COLO668 (cell line): ENCODE measurements at regions not wholly inside any gene's neighbourhood (a gene's known extent, or its start where the extent isn't known, plus 50 kb on each side); places are given as distances from the start of the nearest gene placed in this dataset.
"Not testable (repeated sequence)": the region's sequence is repeated elsewhere in the genome, so short reads cannot be mapped to it uniquely, and the experiment has no call there.

Experiments
- DNase-seq: peaks from one replicate; lab custom pipeline; 2025; ENCODE audit not compliant: unreplicated experiment; lab: John Stamatoyannopoulos, UW

- no peak for DNase-seq
Observed at GRCh38 chr6:152811785-152812184, 61.2 kb downstream of the VIP start.

DNA sequence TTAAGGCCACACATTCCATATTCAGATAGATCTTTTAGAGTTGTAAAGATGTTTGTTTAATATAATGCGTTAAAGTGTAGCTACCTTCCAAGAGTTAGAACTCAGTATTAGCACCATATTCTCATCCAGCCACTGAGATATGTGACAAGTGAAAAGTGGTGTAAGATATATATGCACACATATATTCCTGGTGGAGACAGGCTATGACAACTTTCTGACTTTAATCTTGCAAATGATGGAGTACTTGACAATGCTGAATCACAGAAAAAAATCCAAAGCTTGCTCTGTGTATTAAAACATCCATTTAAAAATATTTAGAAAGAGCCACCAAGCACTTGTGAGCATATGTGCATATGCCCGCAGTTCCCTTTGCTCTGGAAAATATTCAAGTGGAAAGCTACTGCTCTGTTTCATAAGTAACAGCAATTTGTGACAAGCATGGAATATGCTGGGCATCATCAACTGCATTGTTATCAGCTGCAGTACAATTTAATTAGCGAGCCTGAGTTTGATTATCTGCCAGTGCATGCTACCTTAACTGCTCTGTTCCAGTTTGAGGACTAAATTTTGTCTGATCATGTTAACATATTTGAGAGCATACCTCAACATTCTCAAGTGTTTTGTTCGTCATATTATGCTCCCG is 64.8 kb downstream of the VIP start:
- DNase-seq = no peak

DNA sequence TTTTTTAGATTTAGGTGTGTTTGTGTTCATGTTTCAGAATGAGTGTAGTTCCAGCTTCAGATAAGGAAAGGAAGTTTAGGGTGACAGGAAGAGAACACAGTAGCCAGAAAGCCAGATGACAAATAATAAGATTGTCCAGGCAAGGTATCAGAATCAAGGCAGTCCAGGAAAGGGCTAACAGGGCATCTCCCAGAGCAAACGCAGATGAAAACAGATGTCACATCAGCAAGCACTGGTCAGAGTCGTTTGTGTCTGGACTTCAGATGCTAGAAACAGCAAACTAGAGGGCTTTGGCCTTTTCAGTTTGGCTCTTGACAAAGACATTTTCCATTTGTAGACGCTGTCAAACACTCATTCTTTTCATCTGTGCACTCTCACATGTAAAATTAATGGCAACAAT is 65.5 kb downstream of the VIP start:
- DNase-seq = no peak

DNA sequence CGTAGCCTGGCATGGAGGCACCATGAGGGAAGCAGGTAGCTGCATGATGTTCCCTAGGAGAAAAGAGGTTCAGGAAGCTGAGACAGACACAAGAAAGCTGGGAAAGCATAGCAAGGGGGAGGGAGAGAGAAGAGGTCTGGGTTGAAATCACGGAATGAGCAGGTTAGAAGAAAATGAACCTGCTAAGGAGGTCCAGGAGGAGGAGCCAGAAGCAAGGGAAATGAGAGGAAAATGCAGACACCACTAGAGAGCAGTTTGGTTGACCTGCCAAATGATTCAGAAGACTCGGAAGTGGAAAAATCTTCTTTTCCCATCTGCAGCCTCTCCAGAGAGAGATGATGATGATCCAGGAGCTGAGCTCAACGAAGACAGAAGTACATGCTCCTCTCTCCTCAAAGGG is 70.9 kb downstream of the VIP start:
- DNase-seq = no peak

- no peak for DNase-seq
Observed at GRCh38 chr6:152824666-152825065, 74.1 kb downstream of the VIP start.

DNA sequence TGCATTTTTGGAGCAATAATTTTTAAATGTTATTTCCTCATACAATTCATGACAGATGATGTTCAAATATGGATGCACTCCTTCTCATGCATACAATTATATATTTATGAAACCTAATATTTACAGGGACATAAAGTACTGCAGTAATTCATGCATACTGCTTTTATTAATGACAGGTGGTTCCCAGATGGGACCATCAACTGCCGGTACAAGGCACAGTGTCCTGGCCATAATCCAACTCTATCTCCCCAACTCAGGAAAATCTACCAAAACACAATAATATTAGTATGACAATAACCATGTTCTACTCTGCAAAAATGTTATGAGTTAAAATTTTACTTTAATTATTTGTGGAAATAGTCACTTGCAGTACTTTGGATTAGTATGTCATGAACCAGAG is 77.8 kb downstream of the VIP start:
- DNase-seq = no peak

DNA sequence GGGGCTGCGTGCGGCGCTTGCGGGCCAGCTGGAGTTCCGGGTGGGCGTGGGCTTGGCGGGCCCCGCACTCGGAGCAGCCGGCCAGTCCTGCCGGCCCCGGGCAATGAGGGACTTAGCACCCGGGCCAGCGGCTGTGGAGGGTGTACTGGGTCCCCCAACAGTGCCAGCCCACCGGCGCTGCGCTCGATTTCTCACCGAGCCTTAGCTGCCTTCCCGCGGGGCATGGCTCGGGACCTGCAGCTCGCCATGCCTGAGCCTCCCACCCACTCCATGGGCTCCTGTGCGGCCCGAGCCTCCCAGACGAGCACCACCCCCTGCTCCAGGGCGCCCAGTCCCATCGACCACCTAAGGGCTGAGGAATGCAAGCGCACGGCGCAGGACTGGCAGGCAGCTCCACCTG is 83.8 kb downstream of the VIP start:
- not testable (repeated sequence) for DNase-seq

DNA sequence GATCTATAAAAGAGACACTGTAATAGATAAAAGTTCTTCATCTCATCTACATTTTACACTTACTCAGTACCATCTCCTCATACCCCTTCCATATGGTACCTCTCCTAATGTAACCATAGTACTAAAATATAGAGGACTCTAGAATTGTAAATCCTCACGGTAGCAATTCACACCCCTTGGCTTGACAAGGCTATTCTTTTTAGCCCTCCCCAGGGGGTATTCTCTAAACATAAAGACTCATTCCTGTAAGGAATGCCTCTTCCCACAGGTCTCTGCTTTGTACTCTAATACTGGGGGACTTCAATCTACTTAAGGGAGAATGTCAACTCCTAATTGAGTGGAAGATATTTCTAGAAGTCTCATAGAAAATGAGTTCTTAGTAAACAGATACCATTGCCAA is 85.9 kb downstream of the VIP start:
- DNase-seq = no peak

- DNase-seq = no peak
Observed at GRCh38 chr6:152845421-152845820, 94.8 kb downstream of the VIP start.

DNA sequence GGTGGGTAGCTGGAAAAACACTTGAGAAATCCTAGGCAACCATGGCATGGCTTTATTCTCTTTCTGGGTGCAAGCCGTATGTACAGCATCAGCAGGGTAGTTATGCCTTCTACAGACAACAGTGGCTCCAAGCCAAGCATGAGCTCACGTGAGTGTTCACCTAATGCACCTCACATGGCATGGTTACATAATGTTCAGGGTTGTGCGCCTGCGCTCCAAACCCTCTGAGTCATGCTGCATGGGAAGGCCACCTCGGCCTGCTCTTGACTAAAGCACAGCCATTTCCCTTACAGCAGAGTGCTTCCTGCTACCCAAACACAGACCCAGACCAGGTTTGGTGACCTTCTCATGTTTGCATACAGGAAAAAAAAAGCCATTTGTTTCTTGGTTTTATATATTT is 96.2 kb downstream of the VIP start:
- DNase-seq = peak; percentile 4

DNA sequence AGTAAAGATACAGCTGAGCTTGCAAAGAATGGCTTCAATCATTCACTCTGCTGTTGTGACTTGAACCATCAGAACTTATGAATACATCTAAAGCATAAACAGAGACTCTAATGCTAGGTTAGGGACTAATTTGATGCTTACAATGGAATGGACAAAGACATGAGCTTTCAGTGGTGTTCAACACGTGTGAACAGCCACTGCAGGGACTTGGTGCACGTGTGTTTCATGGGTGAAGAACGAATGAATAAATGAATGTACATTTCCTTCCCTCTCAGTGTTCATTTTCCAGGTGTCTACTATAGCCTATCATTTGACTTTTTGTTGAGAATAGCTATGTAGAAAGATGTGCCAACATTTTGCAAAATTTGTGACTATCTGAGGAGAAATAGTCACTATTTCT is 98.3 kb downstream of the VIP start:
- DNase-seq = no peak

DNA sequence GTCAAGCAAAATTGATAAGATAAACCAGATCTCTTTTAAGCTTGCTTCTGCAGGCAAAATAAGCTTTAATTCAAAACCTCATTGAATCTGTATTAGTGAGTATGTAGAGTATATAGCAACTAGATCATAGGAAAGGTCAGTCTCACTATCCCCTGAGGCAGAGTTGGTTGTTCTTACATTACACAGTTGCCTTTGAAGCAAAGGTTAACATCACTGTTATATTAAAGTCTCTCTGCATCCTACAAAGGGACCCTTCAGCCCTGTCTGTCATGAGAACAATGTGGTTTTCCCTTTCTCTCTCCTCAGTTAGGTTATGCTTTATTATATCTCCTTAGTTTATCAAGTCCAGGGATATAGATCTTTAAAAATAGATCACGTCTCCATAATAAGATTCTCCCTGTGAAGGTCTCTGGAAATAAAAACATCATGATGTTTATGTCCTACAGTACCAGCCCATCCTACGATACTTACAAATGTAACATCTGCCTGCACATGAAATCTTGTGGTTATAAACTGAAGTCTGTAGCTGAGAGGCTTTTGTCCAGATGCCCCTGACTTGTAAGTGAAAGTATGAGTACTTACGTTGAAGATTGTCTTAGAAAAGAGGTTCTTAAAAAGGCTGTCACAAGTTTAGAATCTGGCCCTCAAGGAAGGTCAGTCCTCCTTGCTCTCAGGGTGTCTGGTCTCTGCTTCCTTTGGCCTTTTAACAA is 103.6 kb downstream of the VIP start:
- DNase-seq = no peak

DNA sequence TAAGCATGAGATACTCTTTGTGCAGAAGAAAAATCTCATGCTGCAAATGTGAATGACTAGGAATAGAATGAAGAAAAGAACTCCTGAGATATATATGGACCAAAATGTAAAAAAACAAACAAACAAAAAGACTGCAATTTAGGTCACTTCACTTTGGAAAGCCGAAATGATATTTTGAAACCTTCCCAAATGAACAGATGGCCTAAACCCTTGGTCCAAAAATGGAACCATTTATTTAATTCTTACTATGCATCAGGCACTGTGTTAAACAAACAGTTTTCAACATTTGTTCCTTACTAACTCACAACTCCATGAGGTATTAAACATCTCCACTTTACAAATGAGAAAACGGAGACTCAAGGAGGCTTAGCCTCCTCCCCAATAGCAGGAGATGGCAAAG is 107.5 kb downstream of the VIP start:
- no peak for DNase-seq

- DNase-seq = no peak
Observed at GRCh38 chr6:152859225-152859624, 108.6 kb downstream of the VIP start.

DNA sequence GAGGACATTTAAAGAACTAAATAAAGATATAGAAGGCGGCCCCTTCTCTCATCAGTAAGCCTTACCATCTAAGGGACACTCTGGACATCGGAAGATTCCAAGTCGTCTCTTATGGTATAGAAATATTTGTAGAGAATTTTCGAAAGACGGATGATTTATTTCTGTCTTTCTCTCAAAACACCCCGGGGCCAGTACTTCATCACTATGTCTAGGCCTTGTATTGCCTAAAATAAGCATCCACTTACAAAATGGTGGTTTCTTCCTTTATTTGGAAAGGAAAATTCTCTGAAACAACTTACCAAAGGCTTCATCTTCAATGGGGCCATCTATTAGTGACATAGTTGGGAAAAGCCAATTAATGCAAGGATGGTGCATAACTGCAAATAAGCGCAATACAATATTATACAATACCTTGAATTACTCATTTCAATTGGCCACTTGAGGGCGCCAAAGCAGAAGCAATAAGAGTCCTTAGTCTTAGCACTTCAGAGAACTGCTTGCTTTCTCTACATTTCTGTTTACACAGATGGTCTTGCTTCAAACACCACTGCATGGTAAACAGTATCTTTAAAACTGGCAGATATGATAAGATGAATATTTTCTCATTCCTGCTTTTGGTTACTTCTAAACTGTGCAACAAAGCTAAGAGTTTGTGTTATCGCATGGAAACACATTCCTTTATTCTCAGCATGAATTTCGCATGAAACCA is 113.2 kb downstream of the VIP start:
- peak; percentile 72 for DNase-seq

- DNase-seq = no peak
Observed at GRCh38 chr6:152874267-152874666, 108.6 kb downstream of the FBXO5 start.

DNA sequence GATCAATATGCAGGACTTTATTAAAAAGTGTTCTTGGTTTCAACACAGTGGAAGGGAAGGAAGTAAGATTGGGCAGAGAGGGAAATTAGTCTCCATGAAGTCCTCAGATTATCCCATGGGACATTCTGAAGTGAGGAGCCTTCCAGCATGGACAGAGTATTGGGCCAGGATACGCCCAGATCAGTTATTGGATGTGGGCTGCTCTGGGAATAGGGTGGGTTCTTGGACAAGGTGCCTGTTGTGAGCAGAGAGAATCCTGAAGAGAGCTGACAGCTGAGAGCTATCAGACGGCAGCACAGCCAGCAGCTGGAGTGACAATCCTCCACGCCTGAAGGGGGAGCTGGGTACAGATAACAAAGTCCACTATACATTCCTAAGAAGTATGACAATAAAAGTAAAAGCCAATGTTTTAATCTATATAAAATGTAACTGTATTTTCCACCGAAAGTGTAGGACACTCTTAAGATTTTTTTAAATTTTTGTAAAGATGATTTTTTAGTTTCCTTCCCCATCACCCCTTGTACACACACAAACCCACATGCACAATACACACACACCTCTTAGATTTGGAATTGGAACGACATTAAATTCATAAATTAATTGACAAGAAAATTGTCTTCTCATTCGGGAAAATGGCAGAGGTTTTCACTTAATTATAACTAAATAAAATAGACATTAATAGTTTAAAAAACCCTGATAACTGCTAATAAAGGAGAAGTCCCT is 107.8 kb downstream of the FBXO5 start:
- no peak for DNase-seq

DNA sequence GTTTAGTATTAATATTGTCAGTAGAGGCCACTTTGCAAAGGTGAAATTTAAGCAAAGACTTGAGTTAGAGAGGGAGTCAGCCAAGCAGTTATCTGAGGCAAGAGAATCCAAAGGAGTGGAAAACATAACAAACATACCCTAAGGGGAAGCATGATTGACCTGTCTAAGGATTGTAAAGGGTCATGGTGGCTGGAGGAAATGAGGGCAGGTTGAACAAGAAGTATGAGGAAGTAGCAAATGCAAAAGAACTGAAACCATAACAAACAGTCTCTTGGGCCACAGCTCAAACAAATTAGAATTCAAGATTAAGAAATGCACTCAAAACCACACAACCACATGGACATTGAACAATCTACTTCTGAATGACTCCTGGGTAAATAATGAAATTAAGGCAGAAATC is 103.2 kb downstream of the FBXO5 start:
- DNase-seq = no peak

DNA sequence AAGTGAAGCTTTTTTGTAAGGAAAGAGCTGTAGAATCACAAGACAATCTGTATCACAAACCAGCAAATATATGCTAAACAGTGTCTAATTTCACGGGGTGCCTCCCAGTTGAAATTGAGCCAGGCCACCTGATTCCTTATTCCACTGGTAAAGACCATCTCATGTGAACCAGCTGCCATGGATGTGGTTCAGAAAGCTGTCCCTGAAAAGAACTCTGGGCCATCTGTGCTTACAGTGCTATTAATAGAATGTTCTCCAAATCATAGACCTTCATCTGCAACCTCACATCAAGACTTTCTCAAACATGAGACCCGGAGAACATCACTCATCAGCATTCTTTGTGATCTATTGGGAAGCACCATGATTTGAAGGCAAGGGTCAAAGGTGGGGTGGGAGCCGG is 89.7 kb downstream of the FBXO5 start:
- no peak for DNase-seq

DNA sequence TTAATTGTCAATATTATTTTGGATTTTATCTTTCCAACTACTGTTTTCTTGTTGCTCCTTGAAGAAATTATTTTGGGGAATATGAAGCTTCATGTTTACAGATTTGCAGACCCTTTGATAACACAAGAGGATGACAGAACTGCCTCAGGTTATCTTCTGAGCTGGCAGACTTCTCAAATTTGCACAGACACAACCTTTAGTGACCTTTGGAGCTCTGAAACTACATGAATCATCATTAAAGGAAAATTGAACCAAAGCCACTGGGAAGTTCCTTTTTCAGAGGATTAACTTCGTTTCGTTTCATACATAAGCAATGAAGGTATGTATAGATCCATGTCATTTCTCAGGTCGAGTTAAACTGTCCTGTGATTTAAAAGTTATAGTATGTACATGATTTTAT is 85.9 kb downstream of the FBXO5 start:
- no peak for DNase-seq

GRCh38 chr6:152897807-152898399 is 84.9 kb downstream of the FBXO5 start:
- DNase-seq = peak; percentile 38
